ENCODE measurements at regions not wholly inside any gene's neighbourhood (a gene's known extent, or its start where the extent isn't known, plus 50 kb on each side); places are given as distances from the start of the nearest gene placed in this dataset.

DNA sequence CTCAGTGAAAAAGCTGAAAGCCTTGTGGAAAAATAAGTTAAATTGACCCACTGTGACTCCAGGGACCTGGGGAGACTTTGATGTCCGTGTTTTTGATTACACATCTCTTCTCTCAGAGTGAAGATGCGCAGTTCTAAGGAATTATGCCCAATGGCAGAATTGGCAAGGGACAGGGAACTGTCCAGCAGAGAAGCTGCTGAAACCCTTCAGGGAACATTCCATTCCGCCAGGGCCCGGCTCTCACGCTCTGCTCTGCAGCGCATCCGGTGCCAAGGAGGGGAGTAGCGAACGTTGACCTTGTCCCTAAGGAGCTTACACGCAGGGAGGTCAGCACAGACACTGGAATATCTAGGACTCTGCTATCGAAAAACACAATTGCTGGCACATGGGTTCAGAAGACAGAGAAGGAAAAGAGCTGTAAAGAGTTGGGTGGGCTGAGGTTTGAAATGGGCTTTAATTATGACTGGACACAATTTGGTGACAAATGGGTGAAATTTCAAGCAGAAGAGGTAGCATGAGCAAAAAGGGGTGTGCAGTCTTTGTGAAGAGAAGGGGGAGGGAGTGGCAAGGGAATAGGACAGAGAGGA is 64.5 kb upstream of the B3GAT1 start:
- no peaks in the 10 kb centered on the region for H3K9me3 ChIP-seq (ENCODE audit: insufficient read depth, low read depth, low read length)

DNA sequence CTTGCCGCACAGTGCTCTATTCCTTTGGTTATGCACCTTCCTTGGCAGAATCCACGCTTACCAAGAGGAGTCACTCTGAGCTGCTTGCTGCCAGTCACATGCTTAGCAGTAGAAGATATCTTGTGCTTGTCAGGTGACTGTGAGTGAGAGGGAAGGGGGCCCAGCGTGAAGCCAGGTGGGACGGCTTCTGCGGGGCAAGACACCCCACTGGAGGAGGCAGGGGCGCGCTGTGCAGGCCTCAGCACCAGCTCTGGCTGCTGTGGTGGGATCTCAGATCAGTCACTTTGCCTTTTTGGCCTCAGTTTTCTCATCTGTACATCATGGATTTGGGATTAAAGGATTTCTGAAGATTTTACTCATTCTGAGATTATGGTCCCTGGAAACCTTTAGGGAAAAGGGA is 63.9 kb upstream of the B3GAT1 start:
- Histone ChIP-seq H3K9ac (ENCODE audit: low read length) (no peak overlapping the region), H3K36me3 (ENCODE audit: insufficient read depth, low read length) (no peaks in the 10 kb centered on the region), H3K9me3 (ENCODE audit: insufficient read depth, low read depth, low read length) (no peaks in the 10 kb centered on the region), H3K79me2 (ENCODE audit: insufficient read depth, low read length) (no peaks in the 10 kb centered on the region), H3K4me3 (ENCODE audit: insufficient read depth, low read depth, low read length) (no peak overlapping the region), H3K27ac (ENCODE audit: low read depth, low read length) (no peak overlapping the region), H3K4me1 (ENCODE audit: insufficient read depth, low read length) (no peaks in the 10 kb centered on the region), H3K27me3 (ENCODE audit: insufficient read depth, low read length) (no peaks in the 10 kb centered on the region), H4K20me1 (ENCODE audit: insufficient read depth, low read length) (no peaks in the 10 kb centered on the region), H2AFZ (ENCODE audit: low read depth, low read length) (no peak overlapping the region), H3K4me2 (ENCODE audit: low read length) (no peak overlapping the region)
- TF ChIP-seq, protein P1, sequence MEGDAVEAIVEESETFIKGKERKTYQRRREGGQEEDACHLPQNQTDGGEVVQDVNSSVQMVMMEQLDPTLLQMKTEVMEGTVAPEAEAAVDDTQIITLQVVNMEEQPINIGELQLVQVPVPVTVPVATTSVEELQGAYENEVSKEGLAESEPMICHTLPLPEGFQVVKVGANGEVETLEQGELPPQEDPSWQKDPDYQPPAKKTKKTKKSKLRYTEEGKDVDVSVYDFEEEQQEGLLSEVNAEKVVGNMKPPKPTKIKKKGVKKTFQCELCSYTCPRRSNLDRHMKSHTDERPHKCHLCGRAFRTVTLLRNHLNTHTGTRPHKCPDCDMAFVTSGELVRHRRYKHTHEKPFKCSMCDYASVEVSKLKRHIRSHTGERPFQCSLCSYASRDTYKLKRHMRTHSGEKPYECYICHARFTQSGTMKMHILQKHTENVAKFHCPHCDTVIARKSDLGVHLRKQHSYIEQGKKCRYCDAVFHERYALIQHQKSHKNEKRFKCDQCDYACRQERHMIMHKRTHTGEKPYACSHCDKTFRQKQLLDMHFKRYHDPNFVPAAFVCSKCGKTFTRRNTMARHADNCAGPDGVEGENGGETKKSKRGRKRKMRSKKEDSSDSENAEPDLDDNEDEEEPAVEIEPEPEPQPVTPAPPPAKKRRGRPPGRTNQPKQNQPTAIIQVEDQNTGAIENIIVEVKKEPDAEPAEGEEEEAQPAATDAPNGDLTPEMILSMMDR (IDR thresholded peaks at IDR 0.05; ENCODE audit: insufficient read depth, low read depth, low read length), result no peak
- no peak for TF ChIP-seq EZH2 (IDR thresholded peaks at IDR 0.05; ENCODE audit: insufficient read depth, low read length)
- peaks cover 57% of the 10 kb centered on the region for H3K27me3 Mint-ChIP-seq (ENCODE audit: low read depth, unreplicated experiment)
- DNase-seq (ENCODE audit: low read depth) (no peak), FAIRE-seq (no peak)
- H3K4me3 Mint-ChIP-seq (ENCODE audit: unreplicated experiment), result no peak overlapping the region
- H3K27ac Mint-ChIP-seq (ENCODE audit: unreplicated experiment), result no peak overlapping the region
- peaks cover 3% of the 10 kb centered on the region for H3K4me1 Mint-ChIP-seq (ENCODE audit: low read depth, unreplicated experiment)
- H3K36me3 Mint-ChIP-seq (ENCODE audit: low read depth, unreplicated experiment), result peaks cover 3% of the 10 kb centered on the region
- peaks cover 2% of the 10 kb centered on the region for H3K9me3 Mint-ChIP-seq (ENCODE audit: unreplicated experiment)

More for the DNA sequence above, 64.5 kb upstream of the B3GAT1 start:
- H3K9ac ChIP-seq (ENCODE audit: low read length), result no peak overlapping the region
- DNase-seq (ENCODE audit: low read depth) (no peak), FAIRE-seq (no peak)
- Mint-ChIP-seq H3K27me3 (ENCODE audit: low read depth, unreplicated experiment) (peaks cover 60% of the 10 kb centered on the region), H3K27ac (ENCODE audit: unreplicated experiment) (no peak overlapping the region), H3K36me3 (ENCODE audit: low read depth, unreplicated experiment) (peaks cover 3% of the 10 kb centered on the region), H3K9me3 (ENCODE audit: unreplicated experiment) (peaks cover 2% of the 10 kb centered on the region), H3K4me1 (ENCODE audit: low read depth, unreplicated experiment) (peaks cover 3% of the 10 kb centered on the region), H3K4me3 (ENCODE audit: unreplicated experiment) (no peak overlapping the region)
- no peaks in the 10 kb centered on the region for H3K27me3 ChIP-seq (ENCODE audit: insufficient read depth, low read length)
- no peaks in the 10 kb centered on the region for H3K4me1 ChIP-seq (ENCODE audit: insufficient read depth, low read length)
- H3K79me2 ChIP-seq (ENCODE audit: insufficient read depth, low read length), result no peaks in the 10 kb centered on the region
- no peaks in the 10 kb centered on the region for H3K36me3 ChIP-seq (ENCODE audit: insufficient read depth, low read length)
- no peak overlapping the region for H3K4me3 ChIP-seq (ENCODE audit: insufficient read depth, low read depth, low read length)
- TF ChIP-seq EZH2 (IDR thresholded peaks at IDR 0.05; ENCODE audit: insufficient read depth, low read length), result no peak
- TF ChIP-seq, protein P1 (IDR thresholded peaks at IDR 0.05; ENCODE audit: insufficient read depth, low read depth, low read length), result no peak
- no peak overlapping the region for H3K4me2 ChIP-seq (ENCODE audit: low read length)
- H2AFZ ChIP-seq (ENCODE audit: low read depth, low read length), result no peak overlapping the region
- no peak overlapping the region for H3K27ac ChIP-seq (ENCODE audit: low read depth, low read length)
- H4K20me1 ChIP-seq (ENCODE audit: insufficient read depth, low read length), result no peaks in the 10 kb centered on the region

DNA sequence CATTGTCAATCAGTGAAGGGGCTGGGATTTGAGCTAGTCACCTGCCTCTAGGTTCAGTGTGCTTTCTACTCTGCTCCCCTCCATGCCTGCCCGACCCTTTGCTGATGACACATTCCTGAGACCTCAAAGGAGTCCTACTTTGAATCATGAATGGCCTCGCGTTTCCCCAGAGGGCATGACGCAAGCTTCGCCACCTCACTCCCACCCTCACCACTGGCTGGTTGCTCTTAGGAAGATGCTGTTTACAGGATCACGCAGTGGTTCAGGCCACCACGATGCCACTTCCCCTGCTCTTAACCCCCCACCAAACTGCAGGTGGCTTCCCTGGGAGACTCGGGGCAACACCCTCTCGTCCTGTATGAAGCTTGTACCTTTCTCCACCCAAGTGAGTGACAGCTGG is 62.9 kb upstream of the B3GAT1 start:
- peaks cover 51% of the 10 kb centered on the region for H3K27me3 Mint-ChIP-seq (ENCODE audit: low read depth, unreplicated experiment)

More for the DNA sequence above, 62.9 kb upstream of the B3GAT1 start:
- H3K79me2 ChIP-seq (ENCODE audit: insufficient read depth, low read length), result no peaks in the 10 kb centered on the region
- no peaks in the 10 kb centered on the region for H3K9me3 ChIP-seq (ENCODE audit: insufficient read depth, low read depth, low read length)
- H2AFZ ChIP-seq (ENCODE audit: low read depth, low read length), result no peak overlapping the region
- Mint-ChIP-seq H3K4me3 (ENCODE audit: unreplicated experiment) (no peak overlapping the region), H3K36me3 (ENCODE audit: low read depth, unreplicated experiment) (peaks cover 3% of the 10 kb centered on the region), H3K4me1 (ENCODE audit: low read depth, unreplicated experiment) (peaks cover 3% of the 10 kb centered on the region), H3K9me3 (ENCODE audit: unreplicated experiment) (peaks cover 2% of the 10 kb centered on the region), H3K27ac (ENCODE audit: unreplicated experiment) (no peak overlapping the region)
- no peaks in the 10 kb centered on the region for H3K27me3 ChIP-seq (ENCODE audit: insufficient read depth, low read length)
- H3K4me2 ChIP-seq (ENCODE audit: low read length), result no peak overlapping the region
- no peaks in the 10 kb centered on the region for H3K4me1 ChIP-seq (ENCODE audit: insufficient read depth, low read length)
- TF ChIP-seq EZH2 (IDR thresholded peaks at IDR 0.05; ENCODE audit: insufficient read depth, low read length), result no peak
- TF ChIP-seq, protein P1 (IDR thresholded peaks at IDR 0.05; ENCODE audit: insufficient read depth, low read depth, low read length), result no peak
- DNase-seq (ENCODE audit: low read depth) (no peak), FAIRE-seq (no peak)
- no peak overlapping the region for H3K4me3 ChIP-seq (ENCODE audit: insufficient read depth, low read depth, low read length)
- no peak overlapping the region for H3K27ac ChIP-seq (ENCODE audit: low read depth, low read length)
- no peaks in the 10 kb centered on the region for H3K36me3 ChIP-seq (ENCODE audit: insufficient read depth, low read length)
- no peak overlapping the region for H3K9ac ChIP-seq (ENCODE audit: low read length)
- H4K20me1 ChIP-seq (ENCODE audit: insufficient read depth, low read length), result no peaks in the 10 kb centered on the region

Measured in astrocyte (in vitro differentiated cells and primary cell).